ENCODE measurements at regions not wholly inside any gene's neighbourhood (a gene's known extent, or its start where the extent isn't known, plus 50 kb on each side); places are given as distances from the start of the nearest gene placed in this dataset.

DNA sequence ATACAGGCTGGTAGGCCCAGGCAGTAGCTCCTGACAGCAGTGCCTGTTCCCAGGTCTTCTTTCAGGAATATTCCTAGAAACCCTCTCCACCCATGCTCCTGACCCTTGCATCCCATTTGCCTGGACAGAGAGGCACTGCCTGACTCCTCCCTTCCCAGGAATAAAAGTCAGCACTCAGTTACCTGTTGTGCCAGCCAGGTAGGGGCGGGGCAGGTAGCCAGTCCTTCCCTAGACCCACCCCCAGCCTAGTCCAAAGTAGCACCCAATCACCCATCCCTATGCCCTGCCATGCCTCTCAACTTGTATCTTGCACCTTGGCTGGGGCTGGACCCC lies 129.9 kb downstream of the MRPL14 start:
- DNase-seq: no peak

DNA sequence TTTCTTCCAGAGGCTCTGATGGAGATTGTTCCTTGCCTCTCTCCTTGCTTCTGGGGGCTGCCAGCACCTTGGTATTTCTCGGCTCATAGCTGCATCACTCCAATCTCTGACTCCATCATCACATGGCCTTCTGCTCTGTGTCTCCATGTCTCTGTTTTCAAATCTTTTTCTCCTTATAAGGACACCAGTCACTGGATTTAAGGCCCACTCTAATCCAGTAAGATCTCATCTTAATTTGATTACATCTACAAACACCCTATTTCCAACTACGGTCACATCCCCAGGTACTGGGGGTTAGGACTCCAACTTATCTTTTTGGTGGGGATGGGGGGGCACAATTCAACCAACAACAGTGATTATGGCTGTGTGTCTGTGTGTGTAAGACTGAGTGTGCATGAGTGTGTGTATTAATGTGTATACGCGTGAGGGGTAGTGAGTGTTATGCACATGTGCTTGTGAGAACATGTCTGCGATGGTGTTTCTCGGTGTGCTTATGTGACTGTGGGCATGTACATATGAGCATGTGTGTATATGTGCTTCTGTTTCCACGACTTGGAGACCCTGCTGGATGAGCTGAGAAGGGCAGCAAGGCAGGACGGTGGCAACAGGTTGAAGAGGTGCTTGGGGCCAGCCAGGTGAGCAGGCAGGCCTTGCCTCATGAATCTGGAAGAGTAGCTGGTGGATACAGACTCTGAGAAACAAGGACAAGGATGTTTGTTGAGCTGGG lies 130.5 kb downstream of the MRPL14 start:
- no peak for DNase-seq

DNA sequence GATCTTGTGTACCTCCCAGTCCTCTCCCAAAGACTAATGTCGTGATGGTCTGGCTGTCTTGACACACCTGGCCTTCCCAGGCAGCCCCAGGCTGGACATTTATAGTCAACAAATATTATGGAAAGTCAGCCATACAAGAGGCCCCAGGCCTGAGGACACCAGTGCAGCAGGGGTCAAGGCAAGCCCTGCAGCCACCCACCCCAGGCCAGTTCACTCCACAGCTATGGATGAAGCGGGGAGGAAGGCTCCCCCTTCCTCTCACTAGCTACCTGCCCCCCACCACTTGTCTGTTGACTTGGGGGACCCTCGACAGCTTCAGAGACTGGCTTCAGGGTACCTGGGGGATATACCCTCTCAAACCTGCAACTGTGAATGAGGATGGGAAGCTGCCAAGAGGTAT lies 132.1 kb downstream of the MRPL14 start:
- no peak for DNase-seq

DNA sequence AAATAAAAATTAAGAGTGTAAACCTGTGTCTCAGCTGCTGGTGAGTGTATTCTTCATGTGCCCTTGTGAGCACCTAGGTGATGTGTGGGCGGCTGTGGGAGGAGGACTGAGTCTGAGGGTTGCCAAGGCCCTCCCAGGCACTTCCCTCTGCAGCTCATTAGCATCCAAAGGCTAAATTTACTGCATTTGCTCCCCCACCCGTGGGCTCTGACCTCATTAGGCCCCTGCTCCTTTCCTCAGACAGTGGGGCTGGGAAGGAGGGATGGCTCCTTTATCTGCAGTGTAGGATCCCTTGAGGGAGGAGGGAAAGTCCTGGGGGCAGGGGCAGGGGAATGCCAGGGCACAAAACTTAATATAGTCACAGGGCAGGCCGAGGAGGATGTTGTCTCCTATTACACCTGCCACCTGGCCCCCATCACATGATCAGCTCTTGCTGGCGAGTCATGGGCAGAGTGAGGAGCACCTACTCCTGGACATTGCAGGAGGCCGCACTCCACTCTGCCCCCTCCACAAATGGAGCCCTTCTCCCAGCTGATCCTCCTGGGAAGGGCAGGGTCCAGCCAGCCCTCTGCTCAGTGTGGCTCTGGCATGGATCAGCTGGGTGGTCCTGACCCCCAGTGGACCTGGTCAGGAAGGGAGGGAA lies 133.2 kb downstream of the MRPL14 start:
- no peak for DNase-seq

DNA sequence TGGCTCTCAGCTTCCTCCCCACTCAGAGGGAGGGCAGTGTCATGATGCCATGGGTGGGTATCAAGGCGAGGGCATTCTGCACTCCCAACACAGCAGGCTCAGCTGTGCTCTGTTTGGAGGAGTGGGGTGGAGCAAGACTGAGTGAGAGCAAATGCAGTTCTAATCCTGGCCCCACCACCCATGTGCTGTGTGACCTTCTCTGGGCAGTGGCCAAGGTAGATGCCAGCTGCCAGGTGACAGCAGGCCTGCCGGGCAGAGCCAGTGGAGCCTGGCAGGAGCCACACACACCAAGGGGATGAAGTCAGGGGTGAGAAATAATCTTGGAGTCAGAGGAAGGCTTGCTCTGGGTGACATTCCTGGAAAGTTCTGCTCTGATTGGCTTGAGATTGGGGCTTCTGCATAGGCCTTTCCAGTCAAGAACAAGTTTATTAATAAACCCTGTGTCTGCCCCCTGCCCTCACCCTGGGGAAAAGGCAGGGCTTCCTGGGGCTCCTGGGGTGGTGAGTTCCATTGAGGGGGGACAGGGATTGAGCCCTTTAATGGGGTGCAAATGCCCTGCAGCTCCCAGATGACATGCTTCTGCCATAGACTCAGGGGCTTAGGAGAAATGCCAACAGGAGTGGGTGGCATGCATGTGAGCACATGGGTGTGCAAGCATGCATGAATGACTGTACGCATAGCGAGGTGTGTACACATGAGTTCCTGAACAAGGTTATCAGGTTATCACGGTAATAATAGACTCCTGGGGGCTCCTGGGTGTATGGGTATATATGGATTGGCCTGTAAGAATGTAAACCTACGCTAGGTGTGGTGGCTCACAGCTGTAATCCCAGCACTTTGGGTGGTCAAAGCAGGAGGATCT lies 134.2 kb downstream of the MRPL14 start:
- no peak for DNase-seq

DNA sequence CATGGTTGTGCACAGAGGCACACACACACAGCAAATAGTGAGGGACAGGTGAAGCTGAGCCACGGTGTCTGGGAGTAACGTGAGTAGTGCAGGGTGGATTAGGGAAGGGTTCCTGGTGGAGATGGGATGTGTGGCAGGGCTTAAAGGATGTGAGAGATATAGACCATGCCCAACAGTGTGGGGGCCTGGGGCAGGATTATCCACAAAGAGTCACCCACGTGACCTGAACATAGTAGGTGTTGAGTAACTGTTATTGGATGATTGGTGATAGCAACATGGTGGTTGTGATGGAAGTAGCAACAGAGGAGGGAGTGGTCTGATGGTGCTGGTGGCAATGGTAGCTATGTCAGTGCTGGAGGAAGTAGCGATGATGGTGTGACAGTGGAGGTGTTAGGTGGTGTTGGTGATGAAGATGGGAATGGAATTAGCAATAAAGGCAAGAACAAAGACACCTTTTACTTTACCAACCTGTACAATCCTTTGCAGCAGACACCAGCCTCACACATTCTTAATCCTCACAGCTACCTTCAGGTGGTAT lies 135.1 kb downstream of the MRPL14 start:
- no peak for DNase-seq

DNA sequence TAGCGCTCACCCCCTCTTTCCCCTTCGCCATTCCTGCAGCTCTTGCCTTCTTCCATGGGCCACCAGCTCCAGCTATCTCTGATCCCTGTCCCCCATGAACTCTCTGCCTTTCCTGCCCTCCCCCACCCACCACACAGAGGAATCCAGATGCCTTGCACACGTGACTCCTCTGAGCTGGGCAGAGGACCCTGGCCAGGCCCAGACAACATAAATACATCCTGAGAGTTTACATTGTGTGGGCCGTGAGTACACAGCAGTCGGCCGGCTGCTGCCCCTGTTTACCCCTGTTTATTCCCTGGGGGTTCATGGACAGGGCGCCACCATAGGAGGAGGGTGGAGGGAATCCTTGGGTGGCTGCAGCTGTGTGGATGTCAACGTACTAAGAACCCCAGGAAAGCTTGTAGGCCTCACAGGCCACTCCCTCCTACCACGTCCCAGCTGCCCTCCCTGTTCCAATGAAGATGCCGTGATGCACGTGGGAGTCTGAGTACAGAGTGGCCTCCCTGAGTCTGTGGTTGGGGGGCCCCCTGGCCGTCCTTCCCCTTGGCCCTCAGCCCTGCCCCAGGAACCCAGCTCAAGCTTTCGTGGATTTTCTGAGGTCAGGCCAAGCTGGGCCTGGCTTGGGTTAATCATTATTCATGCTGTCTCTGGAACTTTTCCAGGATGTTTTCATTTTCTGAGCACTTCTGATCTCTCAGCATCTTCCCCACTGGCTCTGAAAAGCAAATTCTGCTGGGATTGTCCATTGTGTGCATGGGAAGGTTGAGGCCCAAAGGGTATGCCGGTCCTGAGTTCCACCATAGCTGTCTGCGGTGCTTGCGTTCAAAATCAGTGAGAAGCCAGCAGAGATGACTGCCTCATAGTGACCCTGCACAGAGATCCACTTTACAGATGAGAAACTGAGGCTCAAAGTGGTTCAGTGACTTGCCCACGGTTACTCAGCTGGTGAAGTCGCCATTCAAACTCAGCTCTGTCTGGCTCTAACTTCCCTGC lies 136.3 kb downstream of the MRPL14 start:
- DNase-seq: no peak

DNA sequence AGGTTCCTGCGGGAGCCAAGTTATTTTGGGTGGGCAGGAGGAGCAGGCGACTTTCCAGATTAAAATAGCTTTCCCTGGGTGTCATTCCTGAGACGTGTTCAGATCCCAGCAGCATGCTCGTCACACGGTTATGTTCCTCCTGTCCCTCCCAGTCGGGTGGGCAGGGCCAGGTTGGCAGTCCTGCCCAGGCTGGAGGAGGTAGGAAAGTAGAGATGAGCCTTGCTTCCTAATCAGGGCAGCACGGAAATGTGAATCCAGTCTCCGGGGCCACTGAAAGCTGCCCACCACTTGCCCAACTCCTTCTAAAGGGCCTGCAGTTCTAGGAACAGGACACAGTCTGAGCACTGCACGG lies 137.0 kb downstream of the MRPL14 start:
- DNase-seq: no peak

DNA sequence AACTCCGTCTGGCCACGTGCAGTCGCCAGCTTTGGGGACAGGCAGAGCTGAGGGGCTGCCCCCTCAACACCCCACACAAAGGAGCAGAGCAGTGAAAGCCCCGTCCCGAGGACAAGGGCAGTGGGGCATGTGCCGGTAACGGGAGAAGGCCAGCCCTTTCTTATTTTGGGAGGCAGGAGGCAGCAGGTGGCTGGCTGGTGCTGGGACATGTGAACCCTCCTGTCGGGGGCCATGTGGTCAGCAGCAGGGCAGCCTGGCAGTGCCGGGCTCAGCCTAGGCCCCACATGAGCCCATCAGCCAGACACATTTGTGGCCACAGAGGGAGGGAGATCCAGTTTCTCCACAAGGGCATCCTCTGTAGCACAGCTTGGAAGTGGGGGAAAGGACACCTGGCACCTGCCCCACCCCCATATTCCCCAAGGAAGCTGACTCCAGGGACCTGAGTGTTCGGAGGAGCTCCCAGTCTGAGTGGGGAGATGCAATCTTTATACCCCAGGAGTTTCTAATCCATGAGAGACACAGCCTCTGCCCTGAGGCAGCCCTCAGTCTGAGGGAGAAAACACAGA lies 137.6 kb downstream of the MRPL14 start:
- DNase-seq: no peak

DNA sequence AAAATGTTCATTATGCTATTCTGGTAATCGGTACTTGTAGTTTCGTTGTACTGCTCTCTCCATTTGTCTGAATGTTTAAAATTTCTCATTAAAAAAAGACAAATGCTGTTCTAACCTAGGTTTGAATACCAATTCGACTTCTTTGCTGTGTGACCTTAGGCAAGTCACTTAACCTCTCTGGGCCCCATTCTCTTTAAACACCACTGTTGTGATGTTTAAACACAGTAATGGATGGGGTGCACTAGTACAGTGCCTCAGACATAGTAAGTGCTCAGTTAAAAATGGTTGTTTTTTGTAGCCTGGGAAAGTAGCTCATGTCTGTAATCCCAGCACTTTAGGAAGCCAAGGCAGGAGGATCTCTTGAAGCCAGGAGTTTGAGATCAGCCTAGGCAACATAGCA lies 138.5 kb downstream of the MRPL14 start:
- no peak for DNase-seq

DNA sequence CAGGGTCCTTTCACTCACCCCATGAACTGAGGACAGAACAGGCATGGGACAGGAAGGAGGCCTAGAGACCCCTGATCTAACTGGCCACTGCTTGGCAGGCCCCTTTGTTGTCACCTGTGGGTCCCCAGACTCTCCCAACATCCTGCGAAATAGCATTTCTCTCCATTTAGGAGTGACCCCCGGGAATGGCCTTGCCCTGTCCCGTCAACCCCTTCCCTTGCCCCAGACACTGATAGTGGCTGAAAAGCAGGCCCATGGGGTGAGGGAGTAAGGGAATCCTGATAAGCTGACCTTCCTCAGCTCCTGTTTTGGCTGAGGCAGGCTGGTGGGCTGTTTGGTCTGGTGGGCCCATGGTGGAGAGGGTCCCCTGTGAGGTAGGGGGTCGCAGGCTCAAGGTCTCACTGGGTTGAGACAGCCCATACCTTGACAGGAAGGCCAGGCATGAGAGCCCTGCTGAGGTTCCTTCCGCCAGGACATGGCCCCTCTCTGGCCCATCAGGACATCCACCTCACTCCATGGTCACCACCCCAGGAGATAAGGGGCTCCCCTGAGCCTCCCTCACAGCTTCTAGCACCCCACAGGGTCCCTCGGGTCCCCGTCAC lies 139.3 kb downstream of the MRPL14 start:
- DNase-seq: no peak

DNA sequence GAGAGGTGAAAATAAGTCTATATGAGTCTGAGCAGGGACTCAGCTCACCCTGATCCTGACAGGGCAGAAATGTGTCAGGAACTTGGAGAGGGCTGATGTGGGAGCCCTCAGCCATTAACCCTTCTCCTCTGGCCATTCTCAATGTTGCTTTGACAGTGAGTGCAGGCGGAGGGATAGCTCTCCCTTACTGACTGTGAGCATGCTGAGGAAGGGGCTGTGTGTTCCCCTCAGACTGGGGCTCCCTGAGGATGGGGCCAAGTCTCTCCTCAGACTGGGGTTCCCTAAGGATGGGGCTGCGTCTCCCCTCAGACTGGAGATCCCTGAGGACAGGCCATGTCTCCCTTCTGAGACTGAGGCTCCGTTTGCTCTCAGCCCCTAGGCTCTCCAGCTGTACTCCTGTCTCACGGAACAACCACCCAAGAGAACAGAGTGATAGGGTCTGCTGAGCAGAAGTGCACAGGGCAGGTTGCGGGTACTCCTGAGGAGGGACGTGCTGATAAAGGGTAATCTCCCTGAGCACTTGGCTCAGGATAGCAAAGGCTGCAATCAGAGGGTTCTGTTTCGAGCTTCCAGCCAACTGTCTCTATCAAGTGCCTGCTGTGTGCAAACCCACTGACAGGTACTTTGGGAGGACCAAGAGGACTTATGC lies 141.0 kb downstream of the MRPL14 start:
- no peak for DNase-seq

DNA sequence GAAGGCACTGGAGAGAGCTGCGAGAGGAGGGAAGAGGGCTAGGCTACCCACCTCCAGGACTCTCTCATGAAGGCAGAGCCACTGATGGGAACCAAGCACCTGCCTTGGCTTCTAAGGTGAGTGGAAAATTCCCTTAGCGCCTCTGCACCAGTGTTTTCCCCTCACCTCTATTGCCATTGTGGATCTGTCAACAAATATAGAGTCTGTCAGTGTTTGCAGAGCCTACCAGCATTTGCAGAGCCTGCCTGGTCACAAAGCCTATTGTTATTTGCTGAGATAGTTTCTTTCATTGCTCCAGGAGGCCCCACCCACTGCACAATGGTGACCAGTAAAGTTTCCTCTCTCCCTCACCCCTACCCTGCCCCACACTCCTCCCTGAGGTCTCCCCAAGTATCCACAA lies 141.9 kb downstream of the MRPL14 start:
- DNase-seq: no peak

DNA sequence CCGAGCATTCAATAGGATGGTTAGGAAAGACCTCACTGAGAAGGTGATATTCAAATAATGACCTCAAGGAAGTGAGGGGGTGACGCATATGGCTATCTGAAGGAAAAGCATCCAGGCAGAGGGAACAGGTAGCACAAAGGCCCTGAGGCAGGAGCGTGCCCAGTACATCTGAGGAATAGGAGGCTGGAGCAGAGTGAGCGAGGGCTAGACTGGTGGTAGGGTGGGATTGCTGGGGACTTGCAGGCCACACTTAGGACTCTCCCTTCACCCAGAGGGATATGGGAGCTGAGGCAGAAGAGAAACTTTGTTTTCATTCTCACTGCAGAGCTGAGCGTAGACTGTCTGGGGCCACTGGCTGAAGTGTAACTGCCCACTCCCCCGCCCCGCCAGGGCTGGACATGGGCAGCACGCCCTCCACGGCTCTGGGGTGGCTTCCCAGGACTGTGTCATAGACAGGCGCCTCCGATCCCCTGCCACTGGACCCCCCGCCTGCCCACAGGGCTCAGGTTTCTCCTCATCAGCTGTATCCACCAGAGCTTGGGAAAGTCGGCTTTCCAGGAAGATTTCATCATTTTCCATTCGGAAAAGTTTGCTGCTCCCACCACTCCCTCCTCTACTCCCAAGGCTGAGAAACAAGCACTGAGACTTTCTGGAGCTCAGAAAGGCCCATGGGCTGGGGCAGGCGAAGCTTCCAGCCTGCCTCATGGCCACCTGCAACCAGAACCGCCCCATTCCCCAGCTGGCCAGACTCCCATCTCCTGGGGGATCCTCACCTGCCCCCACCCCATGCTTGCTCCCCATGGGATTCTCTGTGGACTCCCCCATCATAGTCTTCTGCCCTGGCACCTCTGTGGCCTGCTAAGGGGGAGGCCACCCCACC lies 142.6 kb downstream of the MRPL14 start:
- DNase-seq: no peak

DNA sequence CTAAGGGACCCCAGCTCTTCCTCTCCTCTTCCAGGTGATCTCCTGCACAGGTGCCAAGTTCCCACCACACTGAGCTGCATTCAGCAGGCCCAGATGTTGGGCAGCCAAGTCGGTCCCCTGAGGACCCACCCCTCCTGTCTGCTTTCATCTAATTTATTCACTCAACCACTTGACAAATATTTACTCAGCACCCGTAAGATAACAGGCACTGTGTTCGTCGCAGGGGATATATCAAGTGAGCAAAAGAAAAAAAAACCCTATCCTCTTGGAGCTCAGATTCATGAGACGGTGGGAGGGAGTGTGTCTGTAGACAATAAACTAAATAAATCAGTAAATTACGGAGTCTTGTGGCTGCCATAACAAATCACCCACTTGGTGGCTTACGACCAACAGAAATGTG lies 143.6 kb downstream of the MRPL14 start:
- no peak for DNase-seq

DNA sequence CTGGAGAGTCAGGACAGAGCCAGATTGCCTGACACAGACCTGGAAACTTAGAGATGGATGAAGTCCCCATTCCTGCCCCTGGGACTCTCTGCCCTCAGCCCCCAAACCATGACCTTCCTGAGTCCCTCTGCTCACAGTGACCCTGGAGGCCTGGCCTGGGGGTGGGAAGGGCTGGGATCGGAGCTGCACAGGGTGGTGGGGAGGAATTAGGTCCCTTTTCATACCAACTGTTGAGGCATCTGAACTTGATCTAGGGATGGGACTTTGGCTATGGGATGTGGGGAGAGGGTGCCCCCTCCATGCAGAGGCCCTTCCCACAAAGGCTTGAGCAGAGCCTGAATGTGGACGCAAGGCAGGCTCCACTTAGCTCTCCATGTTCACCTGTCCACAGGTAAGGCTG lies 144.1 kb downstream of the MRPL14 start:
- DNase-seq: no peak

DNA sequence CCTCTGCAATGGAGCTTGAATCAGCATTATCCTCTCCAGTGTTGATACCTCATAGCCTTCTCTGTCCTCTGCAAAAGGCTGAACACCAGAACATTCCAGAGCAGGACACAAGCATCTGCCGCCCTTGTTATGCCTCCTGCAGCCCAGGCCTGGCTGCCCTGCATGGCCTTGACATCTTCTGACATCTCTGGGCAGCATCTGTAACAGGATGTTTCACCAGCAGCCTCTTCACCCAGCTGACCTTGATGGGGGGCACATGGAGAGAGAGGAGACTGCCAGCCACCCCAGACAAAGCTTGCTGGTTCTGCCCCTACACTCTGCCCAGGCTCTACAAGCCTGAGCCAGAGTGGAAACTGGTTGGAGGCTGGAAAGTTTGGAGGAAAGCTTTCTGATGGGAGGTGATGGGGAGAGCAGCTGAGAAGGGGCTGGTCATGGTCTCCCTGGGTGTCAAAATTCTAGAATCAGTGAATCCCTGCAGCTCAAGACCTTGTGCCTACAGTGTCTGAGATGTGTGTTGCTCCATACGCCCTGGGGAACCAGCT lies 145.1 kb downstream of the MRPL14 start:
- no peak for DNase-seq

DNA sequence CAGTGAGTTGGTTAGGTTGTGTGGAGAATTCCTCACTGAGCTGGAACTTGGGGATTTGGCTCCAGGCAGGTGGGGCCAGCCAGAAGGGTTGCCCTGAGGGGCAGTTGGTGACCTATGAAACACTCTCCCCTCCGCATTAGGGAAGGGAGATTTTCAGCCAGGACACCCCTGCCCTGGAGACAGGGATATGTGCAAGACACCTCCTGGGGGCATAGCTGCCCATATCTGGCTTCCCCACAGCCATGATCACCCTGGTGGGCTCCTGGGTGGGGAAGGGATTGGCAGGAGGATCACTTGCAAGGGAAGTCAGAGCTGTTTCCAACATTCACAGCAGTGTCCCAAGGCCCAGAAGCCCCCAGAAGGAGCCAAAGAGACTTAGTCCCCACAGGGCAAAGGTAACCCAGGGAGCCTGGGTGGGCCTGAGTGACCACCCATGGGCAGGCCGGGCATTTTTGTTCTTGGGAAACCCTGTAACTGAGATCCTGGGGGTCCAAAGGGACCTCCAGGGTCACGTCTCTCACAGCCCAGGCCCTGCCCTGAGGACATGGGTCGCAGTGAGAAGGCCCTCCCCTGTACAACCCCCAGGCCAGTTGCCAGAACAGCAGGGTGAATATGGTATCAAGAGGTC lies 145.8 kb downstream of the MRPL14 start:
- no peak for DNase-seq

DNA sequence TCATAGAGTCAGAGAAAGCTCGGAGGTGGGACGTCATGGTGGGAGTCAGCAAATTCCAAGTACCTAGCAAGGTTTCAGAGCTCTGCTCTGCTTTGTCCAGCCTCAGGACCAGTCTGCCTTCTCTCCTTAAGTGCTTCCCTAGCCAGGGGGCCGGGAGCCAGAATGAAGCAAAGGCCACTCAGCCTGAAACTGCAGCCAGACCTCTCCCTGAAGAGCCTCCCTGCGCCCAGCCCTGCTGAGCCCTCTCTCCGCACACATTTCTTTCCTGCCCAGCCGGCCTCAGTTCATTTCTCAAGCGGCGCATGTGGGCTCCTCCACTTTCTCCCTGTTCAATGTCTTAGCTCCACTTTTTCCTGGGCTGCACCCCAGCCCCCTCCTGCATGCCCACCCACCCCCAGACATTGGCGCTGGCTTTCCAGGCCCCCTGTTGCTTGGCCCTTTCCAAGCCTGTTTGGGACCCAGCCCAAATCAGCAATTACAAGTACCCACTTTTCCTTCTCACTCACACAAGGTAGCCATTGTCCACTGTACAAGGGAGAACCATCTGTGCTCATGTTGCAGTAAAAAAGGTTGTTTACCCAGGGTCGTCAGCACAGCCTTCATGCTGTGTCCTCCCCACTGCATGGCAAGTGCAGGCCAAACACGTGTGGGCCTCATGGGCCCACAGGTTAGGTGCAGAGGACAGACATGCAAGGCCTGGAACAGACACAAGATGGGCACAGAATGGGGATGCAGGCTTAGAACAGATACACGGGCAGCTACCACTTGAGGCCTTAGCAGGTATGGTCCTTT lies 147.1 kb downstream of the MRPL14 start:
- no peak for DNase-seq
